ENCODE measurements at regions not wholly inside any gene's neighbourhood (a gene's known extent, or its start where the extent isn't known, plus 50 kb on each side); places are given as distances from the start of the nearest gene placed in this dataset.

GRCh38 chr5:128815201-128815600, 150.1 kb upstream of the SLC27A6 start:
- Histone ChIP-seq H3K27ac (ENCODE audit: low read length) (no peak overlapping the region), H3K27me3 (ENCODE audit: control insufficient read depth, insufficient read depth, low read length) (no peaks in the 10 kb centered on the region), H3K36me3 (ENCODE audit: control insufficient read depth, insufficient read depth, low read length) (no peaks in the 10 kb centered on the region), H3K4me1 (ENCODE audit: control insufficient read depth, insufficient read depth, low read length) (no peaks in the 10 kb centered on the region), H3K9me3 (ENCODE audit: control insufficient read depth, insufficient read depth, low read depth, low read length) (no peaks in the 10 kb centered on the region; the same call in 1 of the 2 replicates), H3K4me3 (ENCODE audit: low read depth in 2 of 2, low read length in 2 of 2) (no peak overlapping the region)
- in situ Hi-C loops (cut with HindIII; ENCODE audit: low pct_unique_long_range_greater_than_20kb, low sequenced_read_pairs), result no loop called here
- ChIA-PET CTCF (no interaction called here), POLR2A (no interaction called here)
- intact Hi-C loops (cut with micrococcal nuclease; ENCODE audit: unreplicated experiment), result no loop called here
- DNase-seq (ENCODE audit: low read depth, low spot score), result no peak
- no TSS peak for BruUV-seq (replicated peaks)
- no peak for ATAC-seq
- TF ChIP-seq, protein P1, sequence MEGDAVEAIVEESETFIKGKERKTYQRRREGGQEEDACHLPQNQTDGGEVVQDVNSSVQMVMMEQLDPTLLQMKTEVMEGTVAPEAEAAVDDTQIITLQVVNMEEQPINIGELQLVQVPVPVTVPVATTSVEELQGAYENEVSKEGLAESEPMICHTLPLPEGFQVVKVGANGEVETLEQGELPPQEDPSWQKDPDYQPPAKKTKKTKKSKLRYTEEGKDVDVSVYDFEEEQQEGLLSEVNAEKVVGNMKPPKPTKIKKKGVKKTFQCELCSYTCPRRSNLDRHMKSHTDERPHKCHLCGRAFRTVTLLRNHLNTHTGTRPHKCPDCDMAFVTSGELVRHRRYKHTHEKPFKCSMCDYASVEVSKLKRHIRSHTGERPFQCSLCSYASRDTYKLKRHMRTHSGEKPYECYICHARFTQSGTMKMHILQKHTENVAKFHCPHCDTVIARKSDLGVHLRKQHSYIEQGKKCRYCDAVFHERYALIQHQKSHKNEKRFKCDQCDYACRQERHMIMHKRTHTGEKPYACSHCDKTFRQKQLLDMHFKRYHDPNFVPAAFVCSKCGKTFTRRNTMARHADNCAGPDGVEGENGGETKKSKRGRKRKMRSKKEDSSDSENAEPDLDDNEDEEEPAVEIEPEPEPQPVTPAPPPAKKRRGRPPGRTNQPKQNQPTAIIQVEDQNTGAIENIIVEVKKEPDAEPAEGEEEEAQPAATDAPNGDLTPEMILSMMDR (IDR thresholded peaks at IDR 0.05), result no peak
- TF ChIP-seq POLR2AphosphoS5 (IDR thresholded peaks at IDR 0.05; ENCODE audit: low read depth, low read length), result no peak
- TF ChIP-seq TCF7L2 (IDR thresholded peaks at IDR 0.05; ENCODE audit: low read depth, low read length), result no peak

DNA sequence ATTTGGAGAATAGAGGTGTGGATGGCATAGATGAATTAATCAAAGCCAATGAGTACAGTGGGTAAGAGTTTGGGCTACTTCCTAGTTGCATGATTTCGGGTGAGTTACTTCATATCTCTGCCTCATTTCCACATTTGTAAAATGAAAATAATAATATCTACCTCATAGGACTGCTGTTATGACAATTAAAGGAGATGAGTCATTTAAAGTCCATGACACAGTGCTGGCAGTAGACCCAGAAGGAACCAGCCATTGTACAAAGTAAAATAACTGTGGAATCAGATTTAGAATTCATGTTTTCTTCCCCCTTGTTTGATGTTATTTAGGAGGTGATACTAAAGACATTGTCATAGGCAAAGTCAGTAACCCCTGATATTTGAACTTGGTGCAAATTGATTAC, 139.5 kb upstream of the SLC27A6 start:
- no peak overlapping the region for H3K27ac ChIP-seq (ENCODE audit: low read length)
- intact Hi-C loops (cut with micrococcal nuclease; ENCODE audit: unreplicated experiment), result no loop called here
- H3K27me3 ChIP-seq (ENCODE audit: control insufficient read depth, insufficient read depth, low read length), result no peaks in the 10 kb centered on the region
- BruUV-seq (replicated peaks), result no TSS peak
- H3K4me1 ChIP-seq (ENCODE audit: control insufficient read depth, insufficient read depth, low read length), result no peaks in the 10 kb centered on the region
- no peak for TF ChIP-seq SIN3A (IDR thresholded peaks at IDR 0.05; ENCODE audit: borderline replicate concordance, insufficient read depth, low read depth, low read length)
- no peak for TF ChIP-seq REST (IDR thresholded peaks at IDR 0.05; ENCODE audit: insufficient read depth in 1 of 2, low read depth in 2 of 2, low read length in 1 of 2)
- no peak for TF ChIP-seq POLR2AphosphoS5 (IDR thresholded peaks at IDR 0.05; ENCODE audit: low read depth, low read length)
- TF ChIP-seq, protein P1 (IDR thresholded peaks at IDR 0.05), result no peak
- no peak for TF ChIP-seq TCF7L2 (IDR thresholded peaks at IDR 0.05; ENCODE audit: low read depth, low read length)
- CTCF ChIA-PET, result no interaction called here
- no peaks in the 10 kb centered on the region for H3K9me3 ChIP-seq (ENCODE audit: control insufficient read depth, insufficient read depth, low read depth, low read length)
- POLR2A ChIA-PET, result no interaction called here
- DNase-seq (ENCODE audit: low read depth, low spot score) (no peak), ATAC-seq (no peak)
- no peaks in the 10 kb centered on the region for H3K36me3 ChIP-seq (ENCODE audit: control insufficient read depth, insufficient read depth, low read length)
- no peak overlapping the region for H3K4me3 ChIP-seq (ENCODE audit: low read depth in 2 of 2, low read length in 2 of 2)
- in situ Hi-C loops (cut with HindIII; ENCODE audit: low pct_unique_long_range_greater_than_20kb, low sequenced_read_pairs), result no loop called here

- ChIA-PET POLR2A (no interaction called here), CTCF (no interaction called here)
- H3K4me1 ChIP-seq (ENCODE audit: control insufficient read depth, insufficient read depth, low read length), result no peaks in the 10 kb centered on the region
- H3K27me3 ChIP-seq (ENCODE audit: control insufficient read depth, insufficient read depth, low read length), result no peaks in the 10 kb centered on the region
- intact Hi-C loops (cut with micrococcal nuclease; ENCODE audit: unreplicated experiment) (no loop called here), in situ Hi-C loops (cut with HindIII; ENCODE audit: low pct_unique_long_range_greater_than_20kb, low sequenced_read_pairs) (no loop called here)
- no TSS peak for BruUV-seq (replicated peaks)
- TF ChIP-seq REST (IDR thresholded peaks at IDR 0.05; ENCODE audit: insufficient read depth in 1 of 2, low read depth in 2 of 2, low read length in 1 of 2) (no peak), POLR2AphosphoS5 (IDR thresholded peaks at IDR 0.05; ENCODE audit: low read depth, low read length) (no peak), TCF7L2 (IDR thresholded peaks at IDR 0.05; ENCODE audit: low read depth, low read length) (no peak), SIN3A (IDR thresholded peaks at IDR 0.05; ENCODE audit: borderline replicate concordance, insufficient read depth, low read depth, low read length) (no peak)
- TF ChIP-seq, protein P1 (IDR thresholded peaks at IDR 0.05), result no peak
- H3K27ac ChIP-seq (ENCODE audit: low read length), result no peak overlapping the region
- H3K9me3 ChIP-seq (ENCODE audit: control insufficient read depth, insufficient read depth, low read depth, low read length), result no peaks in the 10 kb centered on the region
- DNase-seq (ENCODE audit: low read depth, low spot score), result no peak
- H3K4me3 ChIP-seq (ENCODE audit: low read depth in 2 of 2, low read length in 2 of 2), result no peak overlapping the region
- ATAC-seq, result no peak
- H3K36me3 ChIP-seq (ENCODE audit: control insufficient read depth, insufficient read depth, low read length), result no peaks in the 10 kb centered on the region
Measured at GRCh38 chr5:128826275-128826674, 139.0 kb upstream of the SLC27A6 start.
